ENCODE measurements at regions not wholly inside any gene's neighbourhood (a gene's known extent, or its start where the extent isn't known, plus 50 kb on each side); places are given as distances from the start of the nearest gene placed in this dataset.
"Not testable (repeated sequence)": the region's sequence is repeated elsewhere in the genome, so short reads cannot be mapped to it uniquely, and the experiment has no call there.

DNA sequence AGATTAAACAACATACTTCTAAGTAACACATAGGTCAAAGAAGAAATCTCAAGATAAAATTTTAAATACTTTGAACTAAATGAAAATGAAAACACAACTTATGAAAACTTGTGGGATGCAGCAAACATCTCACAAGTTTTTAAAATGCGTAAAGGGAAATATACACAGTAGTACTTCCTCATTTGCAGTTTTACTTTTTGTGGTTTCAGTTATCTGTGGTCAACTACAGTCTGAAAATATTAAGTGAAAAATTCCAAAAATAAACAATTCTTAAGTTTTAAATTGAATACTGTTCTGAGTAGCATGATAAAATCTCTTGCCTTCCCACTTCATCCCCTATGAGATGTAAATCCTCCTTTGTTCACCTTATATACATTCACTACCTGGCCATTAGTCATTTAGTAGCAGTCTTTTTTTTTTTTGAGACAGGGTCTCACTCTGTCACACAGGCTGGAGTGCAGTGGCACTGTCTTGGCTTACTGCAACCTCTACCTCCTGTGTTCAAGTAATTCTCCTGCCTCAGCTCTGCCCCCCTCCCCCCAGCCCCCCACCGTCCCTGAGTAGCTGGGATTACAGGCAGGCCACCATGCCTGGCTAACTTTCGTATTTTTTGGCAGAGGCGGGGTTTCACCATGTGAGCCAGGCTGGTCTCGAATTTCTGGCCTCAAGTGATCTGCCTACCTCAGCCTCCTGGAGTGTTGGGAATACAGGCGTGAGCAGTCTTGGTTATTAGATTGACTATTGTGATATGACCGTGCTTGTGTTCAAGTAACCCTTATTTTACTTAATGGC lies 154.6 kb upstream of the AHI1 start:
- DNase-seq (ENCODE audit: low read depth in 3 of 3): no peak

DNA sequence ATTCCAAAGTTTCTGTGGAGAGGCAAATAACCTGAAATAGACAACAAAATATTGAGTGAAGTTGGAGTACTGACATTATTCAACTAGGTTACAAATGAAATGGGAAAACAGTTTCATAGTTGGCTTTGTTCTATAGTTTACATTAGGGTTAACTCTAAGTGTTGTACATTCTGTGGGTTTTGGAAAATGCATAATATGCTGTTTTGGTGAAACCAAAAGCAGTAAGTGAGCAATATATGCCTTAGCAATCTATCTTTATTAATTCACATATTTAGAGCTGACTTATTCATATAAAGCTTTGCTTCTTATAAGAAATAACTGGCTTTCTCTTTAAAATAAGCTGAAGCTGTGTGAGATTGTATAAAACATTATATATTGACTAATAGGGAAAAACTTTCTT lies 157.5 kb upstream of the AHI1 start:
- no peak for DNase-seq (ENCODE audit: low read depth in 3 of 3)

- no peak for DNase-seq (ENCODE audit: low read depth in 3 of 3)
Observed at GRCh38 chr6:135657207-135657606, 159.7 kb upstream of the AHI1 start.

DNA sequence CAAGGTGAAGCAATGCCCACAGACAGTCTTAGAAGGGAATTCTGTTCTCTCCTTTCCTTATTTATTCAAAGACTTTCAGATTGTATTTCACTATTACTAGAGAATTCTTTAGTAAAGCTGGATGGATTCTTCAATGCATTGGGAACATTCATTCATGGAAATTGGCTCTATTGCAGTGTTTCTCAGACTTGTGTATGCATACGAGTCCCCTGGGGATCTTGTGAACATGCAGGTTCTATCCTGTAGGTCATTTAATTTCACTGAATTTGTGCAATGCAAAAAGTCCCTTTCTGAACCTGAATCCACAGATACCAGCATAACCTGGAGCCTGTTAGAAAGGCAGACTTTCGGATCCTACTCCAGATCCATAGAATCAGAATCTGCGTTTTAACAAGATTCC lies 160.9 kb upstream of the AHI1 start:
- DNase-seq (ENCODE audit: low read depth in 3 of 3): no peak

DNA sequence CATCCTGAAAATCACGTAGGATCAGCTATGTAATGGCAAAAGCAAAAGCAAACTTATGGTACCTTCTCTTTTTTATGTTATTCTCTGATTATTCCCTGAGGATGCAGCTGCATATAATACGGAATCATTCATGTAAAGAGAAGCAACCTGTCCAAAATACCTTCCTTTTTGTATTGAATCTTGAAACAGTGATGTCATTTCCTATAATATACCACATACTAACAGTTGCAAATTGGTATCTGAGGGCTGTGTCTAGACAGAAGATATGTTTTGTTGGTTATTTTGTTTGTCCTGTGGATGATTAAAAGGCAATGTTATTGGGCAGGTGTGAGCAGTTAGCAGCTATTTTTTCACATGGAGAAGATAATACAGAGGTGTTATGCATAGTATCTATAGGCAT lies 161.4 kb upstream of the AHI1 start:
- DNase-seq (ENCODE audit: low read depth in 3 of 3): no peak

GRCh38 chr6:135664527-135664926 lies 167.0 kb upstream of the AHI1 start:
- no peak for DNase-seq (ENCODE audit: low read depth in 3 of 3)

DNA sequence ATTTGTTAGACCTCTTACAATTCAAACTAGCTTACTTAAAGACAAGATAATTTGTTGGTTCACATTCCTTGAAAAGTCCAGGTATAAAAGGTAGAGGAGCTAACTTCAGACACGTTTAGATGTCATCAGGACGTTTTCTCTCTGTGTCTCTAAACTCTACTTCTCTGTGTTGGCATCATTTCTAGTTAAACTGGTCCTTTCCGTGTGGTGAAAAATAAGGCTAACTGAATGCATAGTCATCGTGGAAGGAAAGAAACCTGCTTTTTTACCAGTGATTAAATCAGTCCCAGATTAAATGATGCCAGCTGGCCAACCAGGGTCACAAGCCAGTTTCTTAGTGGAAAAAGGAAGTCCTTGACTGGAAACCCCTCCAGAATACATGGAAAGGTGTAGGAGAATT lies 168.4 kb upstream of the AHI1 start:
- DNase-seq (ENCODE audit: low read depth in 3 of 3): no peak

- no peak for DNase-seq (ENCODE audit: low read depth in 3 of 3)
Observed at GRCh38 chr6:135667691-135668455, 170.3 kb upstream of the AHI1 start.

- DNase-seq (ENCODE audit: low read depth in 3 of 3): no peak
Observed at GRCh38 chr6:135672256-135672655, 174.7 kb upstream of the AHI1 start.

DNA sequence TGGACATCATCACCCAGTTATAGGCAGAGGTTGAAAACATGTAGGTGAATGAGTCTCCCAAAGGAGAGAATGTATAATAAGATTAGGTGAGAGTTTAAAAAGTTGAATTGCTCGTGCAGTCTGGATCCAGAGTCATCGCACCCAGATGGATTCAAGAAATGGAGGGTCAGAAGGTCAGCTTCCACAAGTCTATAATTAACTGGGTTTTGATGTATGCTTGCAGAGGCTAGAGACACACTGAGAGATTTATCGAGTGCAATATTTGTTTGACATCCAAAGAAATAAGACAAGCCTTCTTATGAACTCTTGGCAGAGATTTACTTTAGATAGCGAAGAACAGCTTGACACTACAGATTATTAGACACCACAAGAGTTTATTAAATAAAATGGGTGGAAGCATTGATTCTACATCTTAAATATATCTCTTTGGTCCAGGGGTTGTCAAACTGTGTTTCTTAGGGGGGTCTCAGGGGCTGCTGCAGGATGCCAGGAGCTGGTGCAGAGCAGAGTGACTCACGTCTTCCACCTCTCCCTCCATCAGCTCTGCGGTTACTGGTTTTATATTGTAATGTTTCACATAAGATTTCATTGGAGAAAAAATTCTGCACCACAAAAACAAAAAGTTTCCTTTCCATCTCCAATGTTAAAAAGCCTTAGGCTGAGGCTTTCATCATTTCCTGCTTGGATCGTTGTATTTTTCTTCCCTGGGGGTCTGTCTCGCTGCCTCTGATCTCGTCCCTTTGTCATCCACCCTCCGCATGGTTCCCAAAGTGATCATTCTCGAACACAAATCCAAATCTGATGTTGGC lies 176.2 kb upstream of the AHI1 start:
- no peak for DNase-seq (ENCODE audit: low read depth in 3 of 3)

DNA sequence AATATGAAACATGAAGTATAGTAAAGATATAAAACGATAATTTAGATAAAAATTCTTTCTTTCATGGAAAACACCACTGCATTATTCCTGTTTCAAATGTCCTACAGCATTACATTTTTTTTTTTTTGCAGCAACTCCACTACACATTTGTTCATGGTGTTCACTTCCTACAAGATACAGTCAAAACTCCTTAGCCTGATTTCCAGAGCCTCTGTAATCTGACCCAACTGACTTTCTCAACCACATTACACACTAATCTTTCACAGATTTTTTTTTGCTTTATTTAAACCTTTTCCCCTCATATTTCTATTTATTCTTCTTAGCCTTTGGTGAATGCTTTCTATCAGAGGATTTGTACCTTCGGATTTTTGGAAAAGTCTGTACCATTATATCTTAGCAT lies 176.5 kb upstream of the PDE7B start:
- no peak for DNase-seq (ENCODE audit: low read depth in 3 of 3)

- peak in 1 of 3 donors; percentile 23 for DNase-seq (ENCODE audit: low read depth in 3 of 3)
Observed at GRCh38 chr6:135675862-135676261, 175.6 kb upstream of the PDE7B start.

DNA sequence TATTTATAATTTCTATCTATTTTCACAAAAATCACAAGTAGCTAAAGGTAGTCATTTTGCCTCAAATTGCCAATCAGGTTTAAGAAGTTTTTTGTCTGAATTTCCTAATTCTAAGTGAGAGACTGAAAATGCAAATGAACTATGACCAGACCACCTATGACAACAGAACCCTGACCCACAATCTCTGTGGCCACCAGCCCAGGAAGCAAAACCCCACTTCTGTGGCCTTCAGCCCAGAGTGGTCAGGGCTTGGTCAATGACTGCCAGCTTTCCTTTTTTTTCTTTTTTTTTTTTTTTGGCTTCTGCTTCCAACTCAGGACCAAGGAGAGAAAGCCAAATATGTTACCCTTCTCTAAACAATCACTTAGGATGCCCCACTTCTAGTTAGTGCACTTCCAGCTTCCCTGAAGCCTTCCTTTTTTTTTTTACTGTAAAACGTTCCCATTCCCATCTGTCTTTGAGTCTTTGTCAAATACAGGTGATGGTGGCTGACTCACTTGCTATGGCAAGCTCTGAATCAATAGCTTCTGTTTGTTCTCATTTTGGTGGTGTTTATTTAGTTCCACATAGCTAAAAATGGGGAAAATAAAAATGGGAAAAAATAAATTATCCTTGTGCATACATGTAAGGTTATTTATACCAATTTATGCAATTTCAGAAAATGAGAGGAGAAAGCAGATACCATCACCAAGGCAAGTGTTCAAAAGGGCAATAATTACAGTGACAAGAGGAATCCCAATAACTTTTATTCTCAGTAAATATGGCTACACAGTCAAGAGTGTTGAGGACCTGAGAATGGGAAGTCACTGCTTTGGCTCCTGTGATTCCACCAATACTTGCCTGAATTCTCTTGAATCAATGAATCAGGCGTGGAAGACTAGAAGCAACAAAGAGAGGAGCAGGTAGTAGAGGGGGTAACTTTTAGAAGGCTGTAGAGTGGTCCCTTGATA lies 170.3 kb upstream of the PDE7B start:
- DNase-seq (ENCODE audit: low read depth in 3 of 3): no peak

- no peak for DNase-seq (ENCODE audit: low read depth in 3 of 3)
Observed at GRCh38 chr6:135686784-135687301, 164.7 kb upstream of the PDE7B start.

DNA sequence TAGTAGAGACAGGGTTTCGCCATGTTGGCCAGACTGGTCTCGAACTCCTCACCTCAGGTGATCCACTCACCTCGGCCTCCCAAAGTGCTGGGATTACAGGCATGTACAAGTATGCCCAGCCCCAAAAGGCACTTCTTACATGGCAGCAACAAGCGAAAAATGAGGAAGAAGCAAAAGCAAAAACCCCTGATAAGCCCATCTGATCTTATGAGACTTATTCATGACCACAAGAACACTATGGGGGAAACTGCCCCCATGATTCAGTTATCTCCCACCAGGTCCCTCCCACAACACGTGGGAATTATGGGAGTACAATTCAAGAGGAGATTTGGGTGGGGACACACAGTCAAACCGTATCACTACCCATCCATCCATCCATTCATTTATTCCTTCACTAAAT lies 163.0 kb upstream of the PDE7B start:
- DNase-seq (ENCODE audit: low read depth in 3 of 3): not testable (repeated sequence)

DNA sequence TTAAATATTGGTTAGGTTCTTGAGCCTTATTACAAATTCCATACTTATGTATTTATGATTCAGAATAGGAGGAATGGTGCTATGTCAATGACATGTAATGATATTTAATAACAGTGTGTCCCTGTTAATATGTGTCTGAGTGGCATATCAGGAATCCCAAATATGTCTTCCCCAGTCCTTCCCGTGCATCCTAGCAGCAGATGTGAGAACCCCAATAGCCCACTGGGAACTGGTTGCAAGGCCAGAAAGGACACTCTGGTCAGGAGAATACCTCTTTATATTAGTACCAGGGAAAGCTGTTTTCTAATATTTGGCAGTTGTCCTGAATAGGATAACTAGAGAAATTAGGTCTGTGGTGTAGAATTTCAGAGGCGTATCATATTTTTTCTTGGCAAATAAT lies 159.1 kb upstream of the PDE7B start:
- DNase-seq (ENCODE audit: low read depth in 3 of 3): no peak

DNA sequence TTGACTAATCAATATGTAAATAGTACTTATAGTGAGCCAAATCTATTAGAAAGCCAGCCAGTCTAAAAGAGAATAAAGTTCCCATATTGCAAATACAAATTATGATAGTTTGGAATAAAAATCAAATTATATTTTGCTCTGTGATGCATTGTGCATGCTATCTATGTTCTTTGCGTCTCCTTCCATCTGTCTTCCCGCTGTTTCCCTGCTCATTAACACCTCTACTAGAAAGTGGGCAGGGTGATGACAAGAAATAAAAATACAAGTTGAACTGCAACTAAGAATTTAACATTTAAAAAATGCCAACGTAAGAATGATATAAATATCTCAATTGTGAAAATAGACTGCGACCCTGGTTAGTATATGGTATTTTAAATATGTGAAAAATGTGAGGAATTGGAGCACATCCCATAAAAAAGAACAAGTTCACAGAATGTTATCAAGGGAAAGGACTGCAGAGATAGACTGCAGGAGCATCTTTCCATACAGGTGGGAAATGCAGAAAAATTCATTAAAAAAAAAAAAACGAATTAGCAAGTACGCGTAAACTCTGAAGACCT lies 157.6 kb upstream of the PDE7B start:
- no peak for DNase-seq (ENCODE audit: low read depth in 3 of 3)

DNA sequence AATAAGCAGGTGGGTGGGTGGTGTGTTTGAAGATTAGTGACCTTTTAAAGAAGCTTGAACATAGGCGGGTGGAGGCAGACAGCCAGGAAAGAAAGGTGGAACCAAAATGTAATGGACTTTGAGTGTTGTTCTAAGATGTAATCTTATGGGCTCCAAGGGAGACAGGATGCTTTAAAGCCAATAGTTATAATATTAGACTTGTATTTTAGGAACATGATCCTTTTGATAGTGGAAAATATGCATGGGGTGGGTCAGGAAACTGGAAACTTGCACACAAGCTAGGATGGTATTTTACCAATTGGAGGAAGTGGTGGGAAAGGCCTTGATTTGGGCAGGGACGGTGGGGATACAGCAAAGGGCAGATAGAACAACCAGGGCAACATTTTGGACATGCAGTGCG lies 151.8 kb upstream of the PDE7B start:
- no peak for DNase-seq (ENCODE audit: low read depth in 3 of 3)

GRCh38 chr6:135701426-135701825 lies 150.1 kb upstream of the PDE7B start:
- DNase-seq (ENCODE audit: low read depth in 3 of 3): no peak

GRCh38 chr6:135703007-135703406 lies 148.5 kb upstream of the PDE7B start:
- DNase-seq (ENCODE audit: low read depth in 3 of 3): no peak

GRCh38 chr6:135703621-135704020 lies 147.9 kb upstream of the PDE7B start:
- peak in 1 of 3 donors; percentile 6 for DNase-seq (ENCODE audit: low read depth in 3 of 3)
